ENCODE measurements at regions not wholly inside any gene's neighbourhood (a gene's known extent, or its start where the extent isn't known, plus 50 kb on each side); places are given as distances from the start of the nearest gene placed in this dataset.

GRCh38 chr18:25659541-25659940, 307.6 kb upstream of the ZNF521 start:
- TF ChIP-seq CTCF (IDR thresholded peaks at IDR 0.05; ENCODE audit: low read depth, low read length): no peak
- no peak for TF ChIP-seq EZH2phosphoT487 (IDR thresholded peaks at IDR 0.05; ENCODE audit: low read depth)

All from OCI-LY3 (cell line).